ENCODE measurements at regions not wholly inside any gene's neighbourhood (a gene's known extent, or its start where the extent isn't known, plus 50 kb on each side); places are given as distances from the start of the nearest gene placed in this dataset.

GRCh38 chr1:157418659-157419058 lies 133.7 kb downstream of the FCRL5 start:
- H3K4me1 ChIP-seq (ENCODE audit: insufficient read depth, low read length) = no peaks in the 10 kb centered on the region
- H3K36me3 ChIP-seq (ENCODE audit: insufficient read depth, low read length) = no peaks in the 10 kb centered on the region
- no peak overlapping the region for H3K27ac Mint-ChIP-seq
- H3K36me3 Mint-ChIP-seq (ENCODE audit: low read depth) = no peaks in the 10 kb centered on the region
- no peaks in the 10 kb centered on the region for H3K9me3 ChIP-seq (ENCODE audit: control insufficient read depth in 1 of 2, insufficient read depth in 1 of 2, low read length in 2 of 2)
- no peak overlapping the region for H3K4me3 ChIP-seq (ENCODE audit: low read length)
- POLR2A ChIA-PET = no interaction called here
- H3K4me1 Mint-ChIP-seq (ENCODE audit: low read depth) = no peaks in the 10 kb centered on the region
- peaks cover 0 to 4% of the 10 kb centered on the region in 2 experiments for H3K27me3 ChIP-seq (ENCODE audit: control insufficient read depth in 1 of 2, insufficient read depth in 2 of 2, low read length in 2 of 2)
- intact Hi-C loops (cut with DNase I, micrococcal nuclease) = no loop called here
- DNase-seq (no peak), ATAC-seq (ENCODE audit: poor library complexity) (no peak)
- H3K4me3 Mint-ChIP-seq = no peak overlapping the region
- H3K27me3 Mint-ChIP-seq = peaks cover 13% of the 10 kb centered on the region
- CTCF ChIA-PET = no interaction called here
- no peak overlapping the region for H3K27ac ChIP-seq (ENCODE audit: low read depth in 1 of 2, low read length in 2 of 2)
- H3K9me3 Mint-ChIP-seq = no peaks in the 10 kb centered on the region
- no peak for TF ChIP-seq CTCF (IDR thresholded peaks at IDR 0.05)

- ChIA-PET POLR2A (no interaction called here), CTCF (no interaction called here)
- Histone ChIP-seq H3K4me1 (ENCODE audit: insufficient read depth, low read length) (no peaks in the 10 kb centered on the region), H3K9me3 (ENCODE audit: control insufficient read depth in 1 of 2, insufficient read depth in 1 of 2, low read length in 2 of 2) (no peaks in the 10 kb centered on the region), H3K36me3 (ENCODE audit: insufficient read depth, low read length) (no peaks in the 10 kb centered on the region), H3K4me3 (ENCODE audit: low read length) (no peak overlapping the region), H3K27me3 (ENCODE audit: control insufficient read depth in 1 of 2, insufficient read depth in 2 of 2, low read length in 2 of 2) (peaks cover 0 to 4% of the 10 kb centered on the region in 2 experiments), H3K27ac (ENCODE audit: low read depth in 1 of 2, low read length in 2 of 2) (no peak overlapping the region)
- TF ChIP-seq CTCF (IDR thresholded peaks at IDR 0.05) = no peak
- H3K4me3 Mint-ChIP-seq = no peak overlapping the region
- no peaks in the 10 kb centered on the region for H3K4me1 Mint-ChIP-seq (ENCODE audit: low read depth)
- intact Hi-C loops (cut with DNase I, micrococcal nuclease) = no loop called here
- no peak overlapping the region for H3K27ac Mint-ChIP-seq
- no peaks in the 10 kb centered on the region for H3K36me3 Mint-ChIP-seq (ENCODE audit: low read depth)
- H3K9me3 Mint-ChIP-seq = no peaks in the 10 kb centered on the region
- no peak for ATAC-seq (ENCODE audit: poor library complexity)
- DNase-seq = no peak
- peaks cover 13% of the 10 kb centered on the region for H3K27me3 Mint-ChIP-seq
These were observed 134.1 kb downstream of the FCRL5 start for GRCh38 chr1:157418231-157418630.

GRCh38 chr1:157415661-157416060 lies 136.7 kb downstream of the FCRL5 start:
- H3K9me3 Mint-ChIP-seq = no peaks in the 10 kb centered on the region
- DNase-seq (no peak), ATAC-seq (ENCODE audit: poor library complexity) (no peak)
- Histone ChIP-seq H3K9me3 (ENCODE audit: control insufficient read depth in 1 of 2, insufficient read depth in 1 of 2, low read length in 2 of 2) (no peaks in the 10 kb centered on the region), H3K36me3 (ENCODE audit: insufficient read depth, low read length) (no peaks in the 10 kb centered on the region), H3K4me1 (ENCODE audit: insufficient read depth, low read length) (no peaks in the 10 kb centered on the region), H3K27me3 (ENCODE audit: control insufficient read depth in 1 of 2, insufficient read depth in 2 of 2, low read length in 2 of 2) (peaks cover 0 to 4% of the 10 kb centered on the region in 2 experiments), H3K4me3 (ENCODE audit: low read length) (no peak overlapping the region), H3K27ac (ENCODE audit: low read depth in 1 of 2, low read length in 2 of 2) (no peak overlapping the region)
- intact Hi-C loops (cut with DNase I, micrococcal nuclease) = no loop called here
- H3K27me3 Mint-ChIP-seq = peaks cover 13% of the 10 kb centered on the region
- no peak overlapping the region for H3K4me3 Mint-ChIP-seq
- ChIA-PET CTCF (no interaction called here), POLR2A (no interaction called here)
- no peaks in the 10 kb centered on the region for H3K4me1 Mint-ChIP-seq (ENCODE audit: low read depth)
- no peak for TF ChIP-seq CTCF (IDR thresholded peaks at IDR 0.05)
- no peak overlapping the region for H3K27ac Mint-ChIP-seq
- H3K36me3 Mint-ChIP-seq (ENCODE audit: low read depth) = no peaks in the 10 kb centered on the region
